LNCAP (cell line): ENCODE measurements at regions not wholly inside any gene's neighbourhood (a gene's known extent, or its start where the extent isn't known, plus 50 kb on each side); places are given as distances from the start of the nearest gene placed in this dataset.

Experiments
- CTCF ChIP-seq: fragments of 450-650 bp; IDR thresholded peaks from 2 replicates; pipeline ENCODE4 v1.5.1; 2017; ENCODE audit warnings: mild to moderate bottlenecking

GRCh38 chr17:77280304-77281121 lies 139.7 kb downstream of the SEC14L1 start:
- TF ChIP-seq CTCF: no peak

GRCh38 chr17:77281122-77281903 lies 140.5 kb downstream of the SEC14L1 start:
- peak; percentile 61 for TF ChIP-seq CTCF

- no peak for TF ChIP-seq CTCF
These were observed 141.2 kb downstream of the SEC14L1 start for GRCh38 chr17:77281904-77282367.

GRCh38 chr17:77282524-77283515 lies 142.1 kb downstream of the SEC14L1 start:
- TF ChIP-seq CTCF: no peak

GRCh38 chr17:77284023-77284617 lies 143.4 kb downstream of the SEC14L1 start:
- TF ChIP-seq CTCF: no peak

- TF ChIP-seq CTCF: no peak
These were observed 145.0 kb downstream of the SEC14L1 start for GRCh38 chr17:77285594-77286390.
